GM21529 (cell line): ENCODE measurements at regions not wholly inside any gene's neighbourhood (a gene's known extent, or its start where the extent isn't known, plus 50 kb on each side); places are given as distances from the start of the nearest gene placed in this dataset.
"Not testable (repeated sequence)": the region's sequence is repeated elsewhere in the genome, so short reads cannot be mapped to it uniquely, and the experiment has no call there.

ENCODE experiments used
- ATAC-seq: cut with Tn5 transposase; IDR thresholded peaks from one replicate; pipeline ENCODE4 v1.9.1; 2021; ENCODE audit not compliant: unreplicated experiment

DNA sequence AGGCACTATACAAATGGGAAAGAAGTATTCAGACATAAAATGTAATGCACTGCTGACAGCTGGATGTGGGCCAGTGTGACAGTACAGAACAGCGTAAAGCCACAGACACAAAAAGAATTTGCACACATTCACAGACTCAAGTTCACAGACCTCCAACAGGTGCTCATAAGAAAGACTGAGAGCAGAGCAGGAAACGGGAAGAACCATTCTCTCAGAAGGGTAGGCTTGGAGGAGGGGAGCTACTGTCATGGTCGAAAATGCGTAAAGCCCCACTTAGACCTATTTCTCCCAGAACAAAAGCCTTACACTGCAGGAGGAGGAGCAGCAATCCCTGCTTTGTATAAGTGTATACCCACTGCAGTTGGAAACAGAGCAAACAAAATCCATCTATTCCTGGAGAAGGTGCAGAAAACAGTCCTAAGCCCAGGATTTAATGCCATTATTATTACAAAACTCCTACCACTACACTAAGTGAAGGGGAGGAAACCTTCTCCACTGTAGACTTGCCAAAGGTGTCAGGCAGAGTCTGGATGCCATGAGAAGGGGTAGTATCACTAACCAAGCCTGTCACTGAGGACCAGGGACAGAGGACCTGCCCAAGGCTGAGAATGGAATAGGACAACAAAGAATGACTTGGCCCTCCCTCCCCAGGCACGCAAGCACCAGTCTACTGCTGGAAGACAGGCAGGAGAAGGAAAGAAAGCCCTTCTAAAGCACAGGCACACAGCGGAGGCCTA is 103.0 kb upstream of the FAM25C start:
- ATAC-seq = not testable (repeated sequence)

DNA sequence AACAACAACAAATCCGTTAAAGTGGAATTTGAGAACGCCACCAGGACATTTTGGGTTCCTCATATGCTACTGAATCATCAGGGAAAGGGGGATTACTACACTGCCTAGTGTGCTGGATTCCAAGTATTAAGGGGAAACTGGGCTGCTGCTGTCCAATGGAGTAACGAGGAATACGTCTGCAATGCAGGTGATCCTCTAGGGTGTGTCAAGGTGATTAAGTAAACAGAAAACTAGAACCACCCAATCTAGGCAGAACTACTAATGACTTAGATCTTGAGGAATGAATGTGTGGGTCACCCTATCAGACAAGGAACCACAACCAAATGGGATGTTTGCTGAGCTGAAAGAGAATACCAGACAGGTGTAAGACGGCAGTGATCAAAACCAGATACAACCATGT is 99.3 kb upstream of the FAM25C start:
- ATAC-seq = not testable (repeated sequence)

DNA sequence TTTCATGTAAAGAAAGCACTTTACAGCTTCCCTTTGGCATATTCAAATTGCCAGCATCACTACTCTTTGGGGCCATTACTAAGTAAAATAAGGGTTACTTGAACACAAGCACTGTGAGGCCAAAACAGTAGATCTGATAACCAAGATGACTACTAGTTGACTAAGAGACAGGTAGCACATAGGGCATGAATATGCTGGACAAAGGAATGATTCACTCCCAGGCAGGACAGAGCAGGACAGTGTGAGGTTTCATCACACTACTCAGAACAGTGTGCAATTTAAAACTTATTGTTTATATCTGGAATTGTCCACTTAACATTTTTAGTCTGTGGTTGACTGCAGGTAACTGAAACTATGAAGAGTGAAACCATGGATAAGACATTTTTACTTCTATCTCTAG is 91.1 kb upstream of the FAM25C start:
- ATAC-seq = not testable (repeated sequence)

GRCh38 chr10:48088087-48088486 is 88.5 kb upstream of the FAM25C start:
- ATAC-seq = not testable (repeated sequence)

GRCh38 chr10:48084446-48084845 is 84.9 kb upstream of the FAM25C start:
- not testable (repeated sequence) for ATAC-seq

- ATAC-seq = not testable (repeated sequence)
These were observed 71.6 kb upstream of the FAM25C start for GRCh38 chr10:48071228-48071627.

DNA sequence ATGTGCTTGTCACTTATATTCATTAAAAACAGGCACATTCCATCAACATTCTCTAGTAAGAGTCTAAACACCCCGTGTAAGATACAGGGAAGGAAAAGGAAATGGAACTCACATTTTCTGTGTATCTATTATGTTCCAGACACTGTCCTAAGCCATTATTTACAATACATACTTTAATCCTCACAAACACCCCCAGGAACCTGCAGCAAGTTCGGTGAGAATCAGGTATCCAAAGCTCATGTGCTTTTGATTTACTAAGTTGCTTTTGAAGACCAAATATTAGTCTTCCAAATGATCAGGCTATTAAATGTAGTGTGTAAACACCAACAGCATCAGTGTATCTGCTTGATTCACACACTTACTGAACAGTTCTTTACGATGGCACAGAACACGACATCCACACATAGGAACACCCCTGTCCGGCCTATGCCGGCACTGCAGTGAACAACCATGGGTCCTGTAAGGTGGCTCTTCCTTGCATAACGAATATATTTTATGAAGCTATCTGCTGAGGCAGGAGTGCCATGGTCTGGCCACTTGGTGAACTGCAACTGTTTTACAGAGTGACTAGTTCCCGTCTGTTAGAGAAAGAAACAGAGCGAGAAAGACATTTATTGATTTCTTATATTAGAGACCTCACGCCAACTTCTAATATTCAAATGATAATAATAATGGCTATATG is 64.5 kb upstream of the FAM25C start:
- peak; percentile 87 for ATAC-seq

DNA sequence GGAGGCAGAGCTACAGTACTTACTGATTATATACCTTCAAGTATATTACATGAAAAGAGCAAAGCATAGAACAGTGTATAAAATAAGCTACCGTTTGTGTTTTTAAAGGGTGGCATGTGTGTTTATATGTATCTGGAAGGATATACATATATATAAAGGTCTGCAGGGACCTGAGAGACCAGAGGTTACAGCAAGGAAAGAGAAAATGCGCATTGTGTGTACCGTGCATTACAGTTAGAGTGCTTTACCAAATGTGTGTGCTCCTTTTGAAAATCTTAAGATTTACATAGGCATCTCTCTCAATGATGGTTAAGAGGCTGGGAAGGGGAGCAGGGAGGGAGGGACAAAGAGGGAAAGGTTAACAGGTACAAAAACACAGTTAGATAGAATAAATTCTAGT is 55.8 kb upstream of the FAM25C start:
- ATAC-seq = not testable (repeated sequence)
